ENCODE measurements at regions not wholly inside any gene's neighbourhood (a gene's known extent, or its start where the extent isn't known, plus 50 kb on each side); places are given as distances from the start of the nearest gene placed in this dataset.
A peak's percentile ranks its signal among the peaks of the same experiment; 100 is the strongest.
"Not testable (repeated sequence)": the region's sequence is repeated elsewhere in the genome, so short reads cannot be mapped to it uniquely, and the experiment has no call there.

GRCh38 chr7:35913350-35913749, 112.5 kb downstream of the SEPTIN7 start:
- not testable (repeated sequence) for H2BK12ac ChIP-seq (ENCODE audit: low read length); H3K23ac ChIP-seq (ENCODE audit: low read depth, low read length, poor library complexity); H3K79me1 ChIP-seq (ENCODE audit: low read depth, low read length); H3K27me3 ChIP-seq (ENCODE audit: control insufficient read depth in 3 of 3, insufficient read depth in 3 of 3, low read depth in 1 of 3, low read length in 3 of 3); H3K4me3 ChIP-seq (ENCODE audit: low read length in 2 of 2); H2BK120ac ChIP-seq (ENCODE audit: low read depth, low read length); H3K9ac ChIP-seq (ENCODE audit: low read depth, low read length, poor library complexity); H3K14ac ChIP-seq (ENCODE audit: low read length); DNase-seq (ENCODE audit: low spot score); H4K91ac ChIP-seq (ENCODE audit: low read depth, low read length, poor library complexity); H2BK5ac ChIP-seq (ENCODE audit: low read length); H2AK5ac ChIP-seq (ENCODE audit: low read depth, low read length); H2AFZ ChIP-seq (ENCODE audit: low read length); H3K27ac ChIP-seq (replicated peaks; ENCODE audit: low read length); H3K9me3 ChIP-seq (replicated peaks in 1 of 2; ENCODE audit: control insufficient read depth in 2 of 2, insufficient read depth in 1 of 2, low read depth in 1 of 2, low read length in 2 of 2); H3K4me1 ChIP-seq (ENCODE audit: control insufficient read depth in 2 of 2, insufficient read depth in 1 of 2, low read depth in 1 of 2, low read length in 2 of 2); H3K4me2 ChIP-seq (ENCODE audit: insufficient read depth, low read length, poor library complexity, severe bottlenecking); H2BK15ac ChIP-seq (ENCODE audit: low read length); H4K8ac ChIP-seq (ENCODE audit: low read depth, low read length); H3K4ac ChIP-seq (ENCODE audit: low read length); H3K36me3 ChIP-seq (replicated peaks in 1 of 2; ENCODE audit: control insufficient read depth in 2 of 2, insufficient read depth in 2 of 2, low read length in 2 of 2); H3K18ac ChIP-seq (ENCODE audit: low read length)
- WGBS, 2 donors (ENCODE audit: extremely low coverage in 2 of 2, insufficient read length in 2 of 2, insufficient replicate concordance in 1 of 2), result no CpG with 5 or more reads among the region's 2 CpGs

GRCh38 chr7:35914214-35914613, 113.4 kb downstream of the SEPTIN7 start:
- not testable (repeated sequence) for H4K8ac ChIP-seq (ENCODE audit: low read depth, low read length); H3K18ac ChIP-seq (ENCODE audit: low read length); H2BK5ac ChIP-seq (ENCODE audit: low read length); DNase-seq (ENCODE audit: low spot score); H3K27ac ChIP-seq (replicated peaks; ENCODE audit: low read length); H3K23ac ChIP-seq (ENCODE audit: low read depth, low read length, poor library complexity); H2AFZ ChIP-seq (ENCODE audit: low read length); H3K27me3 ChIP-seq (ENCODE audit: control insufficient read depth in 3 of 3, insufficient read depth in 3 of 3, low read depth in 1 of 3, low read length in 3 of 3); H2BK120ac ChIP-seq (ENCODE audit: low read depth, low read length); H3K9me3 ChIP-seq (replicated peaks in 1 of 2; ENCODE audit: control insufficient read depth in 2 of 2, insufficient read depth in 1 of 2, low read depth in 1 of 2, low read length in 2 of 2); H2AK5ac ChIP-seq (ENCODE audit: low read depth, low read length); H4K91ac ChIP-seq (ENCODE audit: low read depth, low read length, poor library complexity); H3K9ac ChIP-seq (ENCODE audit: low read depth, low read length, poor library complexity); H3K36me3 ChIP-seq (replicated peaks in 1 of 2; ENCODE audit: control insufficient read depth in 2 of 2, insufficient read depth in 2 of 2, low read length in 2 of 2); H2BK15ac ChIP-seq (ENCODE audit: low read length); H3K4me1 ChIP-seq (ENCODE audit: control insufficient read depth in 2 of 2, insufficient read depth in 1 of 2, low read depth in 1 of 2, low read length in 2 of 2); H2BK12ac ChIP-seq (ENCODE audit: low read length); H3K4ac ChIP-seq (ENCODE audit: low read length); H3K4me3 ChIP-seq (ENCODE audit: low read length in 2 of 2); H3K4me2 ChIP-seq (ENCODE audit: insufficient read depth, low read length, poor library complexity, severe bottlenecking); H3K79me1 ChIP-seq (ENCODE audit: low read depth, low read length); H3K14ac ChIP-seq (ENCODE audit: low read length)
- WGBS, 2 donors (ENCODE audit: extremely low coverage in 2 of 2, insufficient read length in 2 of 2, insufficient replicate concordance in 1 of 2), result no CpG with 5 or more reads among the region's 1 CpG

- H2BK120ac ChIP-seq (ENCODE audit: low read depth, low read length); H3K14ac ChIP-seq (ENCODE audit: low read length); H2AK5ac ChIP-seq (ENCODE audit: low read depth, low read length); H3K9ac ChIP-seq (ENCODE audit: low read depth, low read length, poor library complexity); H3K4me2 ChIP-seq (ENCODE audit: insufficient read depth, low read length, poor library complexity, severe bottlenecking); H3K36me3 ChIP-seq (replicated peaks in 1 of 2; ENCODE audit: control insufficient read depth in 2 of 2, insufficient read depth in 2 of 2, low read length in 2 of 2); H2BK5ac ChIP-seq (ENCODE audit: low read length); H2BK12ac ChIP-seq (ENCODE audit: low read length); H4K8ac ChIP-seq (ENCODE audit: low read depth, low read length); H3K4me1 ChIP-seq (ENCODE audit: control insufficient read depth in 2 of 2, insufficient read depth in 1 of 2, low read depth in 1 of 2, low read length in 2 of 2); H3K4me3 ChIP-seq (ENCODE audit: low read length in 2 of 2); H3K4ac ChIP-seq (ENCODE audit: low read length); H3K27me3 ChIP-seq (ENCODE audit: control insufficient read depth in 3 of 3, insufficient read depth in 3 of 3, low read depth in 1 of 3, low read length in 3 of 3); H3K9me3 ChIP-seq (replicated peaks in 1 of 2; ENCODE audit: control insufficient read depth in 2 of 2, insufficient read depth in 1 of 2, low read depth in 1 of 2, low read length in 2 of 2); H3K27ac ChIP-seq (replicated peaks; ENCODE audit: low read length); H3K79me1 ChIP-seq (ENCODE audit: low read depth, low read length); H4K91ac ChIP-seq (ENCODE audit: low read depth, low read length, poor library complexity); H2BK15ac ChIP-seq (ENCODE audit: low read length); H3K18ac ChIP-seq (ENCODE audit: low read length); DNase-seq (ENCODE audit: low spot score); H3K23ac ChIP-seq (ENCODE audit: low read depth, low read length, poor library complexity): not testable (repeated sequence)
- no CpG with 5 or more reads among the region's 6 CpGs for WGBS, 2 donors (ENCODE audit: extremely low coverage in 2 of 2, insufficient read length in 2 of 2, insufficient replicate concordance in 1 of 2)
- H2AFZ ChIP-seq (ENCODE audit: low read length), result peak overlapping the region; percentile 69
Observed at GRCh38 chr7:35915247-35915955, 114.5 kb downstream of the SEPTIN7 start.

GRCh38 chr7:35918217-35918616, 117.4 kb downstream of the SEPTIN7 start:
- H3K4me2 ChIP-seq (ENCODE audit: insufficient read depth, low read length, poor library complexity, severe bottlenecking); H4K8ac ChIP-seq (ENCODE audit: low read depth, low read length); H3K9ac ChIP-seq (ENCODE audit: low read depth, low read length, poor library complexity); H2AK5ac ChIP-seq (ENCODE audit: low read depth, low read length); H3K4ac ChIP-seq (ENCODE audit: low read length); H3K9me3 ChIP-seq (replicated peaks in 1 of 2; ENCODE audit: control insufficient read depth in 2 of 2, insufficient read depth in 1 of 2, low read depth in 1 of 2, low read length in 2 of 2); H2BK5ac ChIP-seq (ENCODE audit: low read length); H3K79me1 ChIP-seq (ENCODE audit: low read depth, low read length); H3K27me3 ChIP-seq (ENCODE audit: control insufficient read depth in 3 of 3, insufficient read depth in 3 of 3, low read depth in 1 of 3, low read length in 3 of 3); H3K14ac ChIP-seq (ENCODE audit: low read length); H3K36me3 ChIP-seq (replicated peaks in 1 of 2; ENCODE audit: control insufficient read depth in 2 of 2, insufficient read depth in 2 of 2, low read length in 2 of 2); H4K91ac ChIP-seq (ENCODE audit: low read depth, low read length, poor library complexity); H3K4me1 ChIP-seq (ENCODE audit: control insufficient read depth in 2 of 2, insufficient read depth in 1 of 2, low read depth in 1 of 2, low read length in 2 of 2); H2AFZ ChIP-seq (ENCODE audit: low read length); DNase-seq (ENCODE audit: low spot score); H3K23ac ChIP-seq (ENCODE audit: low read depth, low read length, poor library complexity); H2BK120ac ChIP-seq (ENCODE audit: low read depth, low read length); H2BK15ac ChIP-seq (ENCODE audit: low read length); H2BK12ac ChIP-seq (ENCODE audit: low read length); H3K18ac ChIP-seq (ENCODE audit: low read length); H3K27ac ChIP-seq (replicated peaks; ENCODE audit: low read length); H3K4me3 ChIP-seq (ENCODE audit: low read length in 2 of 2): not testable (repeated sequence)
- no CpG with 5 or more reads among the region's 10 CpGs for WGBS, 2 donors (ENCODE audit: extremely low coverage in 2 of 2, insufficient read length in 2 of 2, insufficient replicate concordance in 1 of 2)
